ENCODE measurements at regions not wholly inside any gene's neighbourhood (a gene's known extent, or its start where the extent isn't known, plus 50 kb on each side); places are given as distances from the start of the nearest gene placed in this dataset.

- in situ Hi-C loops (cut with MboI): no loop called here
Observed at GRCh38 chr15:93965304-93965908, 266.0 kb upstream of the MCTP2 start.

GRCh38 chr15:93954985-93955571 is 276.3 kb upstream of the MCTP2 start:
- H3K27ac ChIP-seq: no peak overlapping the region
- no peaks in the 10 kb centered on the region for H3K9me3 ChIP-seq (ENCODE audit: low read depth)
- no peak overlapping the region for H3K4me3 ChIP-seq
- H3F3A ChIP-seq (ENCODE audit: insufficient read depth): no peaks in the 10 kb centered on the region
- H4K20me1 ChIP-seq (ENCODE audit: insufficient read depth): no peaks in the 10 kb centered on the region
- no peaks in the 10 kb centered on the region for H3K36me3 ChIP-seq (ENCODE audit: low read depth)
- WGBS, 2 experiments (ENCODE audit: low coverage in 1 of 2, low lambda C conversion rate in 2 of 2, missing lambda C conversion rate in 2 of 2): 36 to 38% methylated on average over 8 of the region's 8 CpGs
- H3K27me3 ChIP-seq (replicated peaks; ENCODE audit: insufficient read depth): no peaks in the 10 kb centered on the region; the same call in 1 of the 2 replicates
- no peak overlapping the region for H3K9ac ChIP-seq
- H3K9me2 ChIP-seq (ENCODE audit: insufficient read depth): no peaks in the 10 kb centered on the region
- H3K4me2 ChIP-seq (ENCODE audit: unreplicated experiment): no peak overlapping the region
- no peaks in the 10 kb centered on the region for H3K79me2 ChIP-seq (ENCODE audit: insufficient read depth)
- no peaks in the 10 kb centered on the region for H3K4me1 ChIP-seq (ENCODE audit: insufficient read depth)
- in situ Hi-C loops (cut with MboI): no loop called here
- no peak for DNase-seq
- no peak for TF ChIP-seq EZH2 (IDR thresholded peaks at IDR 0.05; ENCODE audit: insufficient read depth, poor library complexity, severe bottlenecking)
- TF ChIP-seq EZH2phosphoT487 (IDR thresholded peaks at IDR 0.05; ENCODE audit: insufficient read depth, low read depth): no peak
- no peak overlapping the region for H2AFZ ChIP-seq

More at GRCh38 chr15:93965304-93965908, 266.0 kb upstream of the MCTP2 start:
- no peaks in the 10 kb centered on the region for H3K79me2 ChIP-seq (ENCODE audit: insufficient read depth)
- H3K4me1 ChIP-seq (ENCODE audit: insufficient read depth): no peaks in the 10 kb centered on the region
- no peak overlapping the region for H3K4me3 ChIP-seq
- no peak overlapping the region for H2AFZ ChIP-seq
- H3K27me3 ChIP-seq (replicated peaks; ENCODE audit: insufficient read depth): no peaks in the 10 kb centered on the region; the same call in 1 of the 2 replicates
- H3K9ac ChIP-seq: no peak overlapping the region
- no peak for TF ChIP-seq EZH2 (IDR thresholded peaks at IDR 0.05; ENCODE audit: insufficient read depth, poor library complexity, severe bottlenecking)
- no peak for TF ChIP-seq EZH2phosphoT487 (IDR thresholded peaks at IDR 0.05; ENCODE audit: insufficient read depth, low read depth)
- no peak overlapping the region for H3K4me2 ChIP-seq (ENCODE audit: unreplicated experiment)
- no peaks in the 10 kb centered on the region for H3K36me3 ChIP-seq (ENCODE audit: low read depth)
- no peaks in the 10 kb centered on the region for H4K20me1 ChIP-seq (ENCODE audit: insufficient read depth)
- no peak overlapping the region for H3K27ac ChIP-seq
- H3K9me2 ChIP-seq (ENCODE audit: insufficient read depth): no peaks in the 10 kb centered on the region
- DNase-seq: no peak
- H3F3A ChIP-seq (ENCODE audit: insufficient read depth): no peaks in the 10 kb centered on the region
- no peaks in the 10 kb centered on the region for H3K9me3 ChIP-seq (ENCODE audit: low read depth)
- 64 to 67% methylated on average over 6 of the region's 6 CpGs for WGBS, 2 experiments (ENCODE audit: low coverage in 1 of 2, low lambda C conversion rate in 2 of 2, missing lambda C conversion rate in 2 of 2)

GRCh38 chr15:93948726-93949125 is 282.6 kb upstream of the MCTP2 start:
- H3K27me3 ChIP-seq (replicated peaks; ENCODE audit: insufficient read depth): 0 out of 2 replicates have a peak, but pooled peaks cover 5% of the 10 kb centered on the region
- no peak overlapping the region for H2AFZ ChIP-seq
- H4K20me1 ChIP-seq (ENCODE audit: insufficient read depth): no peaks in the 10 kb centered on the region
- no peaks in the 10 kb centered on the region for H3K4me1 ChIP-seq (ENCODE audit: insufficient read depth)
- WGBS, 2 experiments (ENCODE audit: low coverage in 1 of 2, low lambda C conversion rate in 2 of 2, missing lambda C conversion rate in 2 of 2): 37 to 38% methylated on average over 8 of the region's 8 CpGs
- H3K36me3 ChIP-seq (ENCODE audit: low read depth): no peaks in the 10 kb centered on the region
- in situ Hi-C loops (cut with MboI): no loop called here
- no peak overlapping the region for H3K27ac ChIP-seq
- no peak for DNase-seq
- H3K9ac ChIP-seq: no peak overlapping the region
- no peaks in the 10 kb centered on the region for H3K9me3 ChIP-seq (ENCODE audit: low read depth)
- H3K79me2 ChIP-seq (ENCODE audit: insufficient read depth): no peaks in the 10 kb centered on the region
- no peaks in the 10 kb centered on the region for H3F3A ChIP-seq (ENCODE audit: insufficient read depth)
- H3K4me2 ChIP-seq (ENCODE audit: unreplicated experiment): no peak overlapping the region
- no peak overlapping the region for H3K4me3 ChIP-seq
- TF ChIP-seq EZH2 (IDR thresholded peaks at IDR 0.05; ENCODE audit: insufficient read depth, poor library complexity, severe bottlenecking) (no peak), EZH2phosphoT487 (IDR thresholded peaks at IDR 0.05; ENCODE audit: insufficient read depth, low read depth) (no peak)
- no peaks in the 10 kb centered on the region for H3K9me2 ChIP-seq (ENCODE audit: insufficient read depth)

GRCh38 chr15:93943586-93943985 is 287.8 kb upstream of the MCTP2 start:
- peak; percentile 50 for DNase-seq
- no peak overlapping the region for H3K4me2 ChIP-seq (ENCODE audit: unreplicated experiment)

More at GRCh38 chr15:93943586-93943985, 287.8 kb upstream of the MCTP2 start:
- H2AFZ ChIP-seq: no peak overlapping the region
- H3K4me1 ChIP-seq (ENCODE audit: insufficient read depth): 0 out of 2 replicates have a peak, but pooled peaks cover 13% of the 10 kb centered on the region
- no peaks in the 10 kb centered on the region for H3K27me3 ChIP-seq (replicated peaks; ENCODE audit: insufficient read depth)
- H3F3A ChIP-seq (ENCODE audit: insufficient read depth): no peaks in the 10 kb centered on the region
- in situ Hi-C loops (cut with MboI): no loop called here
- H4K20me1 ChIP-seq (ENCODE audit: insufficient read depth): no peaks in the 10 kb centered on the region
- no peak overlapping the region for H3K9ac ChIP-seq
- H3K4me3 ChIP-seq: no peak overlapping the region
- no peaks in the 10 kb centered on the region for H3K79me2 ChIP-seq (ENCODE audit: insufficient read depth)
- no peaks in the 10 kb centered on the region for H3K9me3 ChIP-seq (ENCODE audit: low read depth)
- no peak overlapping the region for H3K27ac ChIP-seq
- H3K9me2 ChIP-seq (ENCODE audit: insufficient read depth): no peaks in the 10 kb centered on the region
- TF ChIP-seq EZH2phosphoT487 (IDR thresholded peaks at IDR 0.05; ENCODE audit: insufficient read depth, low read depth): no peak
- TF ChIP-seq EZH2 (IDR thresholded peaks at IDR 0.05; ENCODE audit: insufficient read depth, poor library complexity, severe bottlenecking): no peak
- no peaks in the 10 kb centered on the region for H3K36me3 ChIP-seq (ENCODE audit: low read depth)
- WGBS, 2 experiments (ENCODE audit: low coverage in 1 of 2, low lambda C conversion rate in 2 of 2, missing lambda C conversion rate in 2 of 2): 8 to 15% methylated on average over 4 of the region's 4 CpGs
